Mesendoderm (in vitro differentiated cells): ENCODE measurements at regions not wholly inside any gene's neighbourhood (a gene's known extent, or its start where the extent isn't known, plus 50 kb on each side); places are given as distances from the start of the nearest gene placed in this dataset.

ENCODE experiments used
- DNase-seq: peaks from one replicate; pipeline ENCODE4 v3.0.0; 2013
- H2AK5ac ChIP-seq: 2 replicates; pipeline ENCODE4 v1.6.1; 2013; ENCODE audit warnings: low read length, inconsistent platforms
- H2BK120ac ChIP-seq: 2 replicates; pipeline ENCODE4 v1.6.1; 2013; ENCODE audit warnings: low read depth, mild to moderate bottlenecking, low read length, moderate library complexity, mixed read lengths
- H2BK15ac ChIP-seq: replicated peaks from 2 replicates; pipeline ENCODE4 v1.6.1; 2013; ENCODE audit warnings: low read depth, mild to moderate bottlenecking, moderate library complexity
- H2BK5ac ChIP-seq: 2 replicates; pipeline ENCODE4 v1.6.1; 2013; ENCODE audit warnings: low read length, inconsistent platforms
- H3K18ac ChIP-seq: 2 replicates; pipeline ENCODE4 v1.6.1; 2013; ENCODE audit warnings: mild to moderate bottlenecking, low read length, mixed read lengths
- H3K23ac ChIP-seq: one replicate; pipeline ENCODE4 v1.6.1; 2013; ENCODE audit warnings: low read length
- H3K27ac ChIP-seq: 2 replicates; pipeline ENCODE4 v1.5.1; 2013; ENCODE audit warnings: low read depth, mild to moderate bottlenecking, inconsistent platforms, low read length, moderate library complexity
- H3K27me3 ChIP-seq: 2 replicates; pipeline ENCODE4 v1.6.1; 2013; ENCODE audit warnings: low read length, control low read depth, mild to moderate bottlenecking, inconsistent platforms; ENCODE audit not compliant: insufficient read depth, poor library complexity
- H3K36me3 ChIP-seq: 2 replicates; pipeline ENCODE4 v1.6.1; 2013; ENCODE audit warnings: low read length, inconsistent platforms; ENCODE audit not compliant: control insufficient read depth, insufficient read depth
- H3K4ac ChIP-seq: one replicate; pipeline ENCODE4 v1.6.1; 2013; ENCODE audit warnings: low read depth, mild to moderate bottlenecking, low read length, moderate library complexity
- H3K4me1 ChIP-seq: 2 replicates; pipeline ENCODE4 v1.6.1; 2013; ENCODE audit warnings: low read depth, low read length, inconsistent platforms; ENCODE audit not compliant: control insufficient read depth
- H3K4me2 ChIP-seq: 2 replicates; pipeline ENCODE4 v1.6.1; 2013; ENCODE audit warnings: low read length
- H3K4me3 ChIP-seq: 2 replicates; pipeline ENCODE4 v1.5.1; 2013; ENCODE audit warnings: mild to moderate bottlenecking, low read length
- H3K56ac ChIP-seq: one replicate; pipeline ENCODE4 v1.6.1; 2013; ENCODE audit warnings: low read length
- H3K79me1 ChIP-seq: 2 replicates; pipeline ENCODE4 v1.6.1; 2013; ENCODE audit warnings: low read length, inconsistent platforms
- H3K79me2 ChIP-seq: 2 replicates; pipeline ENCODE4 v1.6.1; 2013; ENCODE audit warnings: mild to moderate bottlenecking, low read length; ENCODE audit not compliant: control insufficient read depth, insufficient read depth
- H3K9ac ChIP-seq: 2 replicates; pipeline ENCODE4 v1.6.1; 2013; ENCODE audit warnings: low read length, inconsistent platforms
- H4K5ac ChIP-seq: one replicate; pipeline ENCODE4 v1.6.1; 2013; ENCODE audit warnings: low read length
- H4K8ac ChIP-seq: one replicate; pipeline ENCODE4 v1.6.1; 2013; ENCODE audit warnings: low read depth, mild to moderate bottlenecking, control low read depth, low read length, moderate library complexity
- WGBS: extraction: QIAGEN DNeasy Blood & Tissue Kit; methylation state at CpG from one replicate; pipeline ENCODE4 v1.1.7; 2013; ENCODE audit warnings: low lambda C conversion rate, missing lambda C conversion rate; ENCODE audit not compliant: insufficient coverage; ENCODE audit errors: extremely low coverage; 5-methylcytosine and 5-hydroxymethylcytosine counted together

DNA sequence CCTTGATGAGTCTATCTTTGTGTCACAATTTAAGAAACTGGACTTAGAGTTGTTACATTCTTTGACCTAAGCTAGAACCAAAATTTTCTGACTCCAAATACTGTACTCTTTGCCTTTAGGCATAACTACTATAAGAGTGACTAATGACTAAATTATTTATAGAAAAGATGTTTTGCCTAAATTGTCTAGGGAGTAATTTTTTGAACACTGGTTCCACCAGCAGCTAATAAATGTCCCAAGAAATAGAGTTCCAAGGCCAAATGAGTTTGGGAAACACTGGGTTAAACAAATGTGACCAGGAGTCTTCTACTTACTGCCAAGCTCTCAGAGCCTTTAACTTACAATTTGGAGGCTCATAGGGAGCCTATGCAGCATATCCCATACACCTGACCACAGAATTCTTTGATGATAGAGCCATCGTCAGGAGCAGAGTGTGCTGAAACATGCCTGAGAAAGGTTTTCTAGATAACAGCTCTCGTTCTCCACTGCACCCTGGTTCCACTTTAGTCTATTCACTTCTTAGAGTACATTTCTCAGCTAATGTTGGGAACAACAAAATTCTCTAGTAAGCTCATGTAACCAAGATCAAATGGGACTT, 215.9 kb upstream of the HMGA2 start:
- Histone ChIP-seq H3K4me2 (no peak overlapping the region), H2BK5ac (no peak overlapping the region), H3K36me3 (no peaks in the 10 kb centered on the region), H3K79me2 (no peaks in the 10 kb centered on the region), H3K27ac (no peak overlapping the region), H3K4me1 (no peaks in the 10 kb centered on the region), H3K18ac (peak overlapping the region; percentile 51), H2BK15ac (no peak overlapping the region), H4K5ac (no peak overlapping the region), H3K79me1 (no peaks in the 10 kb centered on the region), H3K9ac (no peak overlapping the region), H3K27me3 (no peaks in the 10 kb centered on the region), H3K56ac (no peak overlapping the region), H3K23ac (no peak overlapping the region), H3K4ac (no peak overlapping the region), H4K8ac (no peak overlapping the region), H3K4me3 (no peak overlapping the region), H2BK120ac (no peak overlapping the region), H2AK5ac (no peak overlapping the region)
- DNase-seq = no peak
- no CpG with 5 or more reads among the region's 2 CpGs for WGBS

GRCh38 chr12:65609359-65609771, 214.9 kb upstream of the HMGA2 start:
- Histone ChIP-seq H3K36me3 (no peaks in the 10 kb centered on the region), H2BK120ac (no peak overlapping the region), H2BK5ac (no peak overlapping the region), H2AK5ac (no peak overlapping the region), H3K4me2 (no peak overlapping the region), H3K79me1 (no peaks in the 10 kb centered on the region), H3K27me3 (no peaks in the 10 kb centered on the region), H3K23ac (no peak overlapping the region), H3K56ac (peak overlapping the region; percentile 47), H4K8ac (no peak overlapping the region), H4K5ac (no peak overlapping the region), H3K9ac (no peak overlapping the region), H3K27ac (no peak overlapping the region), H3K18ac (no peak overlapping the region), H3K4ac (no peak overlapping the region), H3K79me2 (no peaks in the 10 kb centered on the region), H3K4me3 (no peak overlapping the region), H2BK15ac (no peak overlapping the region), H3K4me1 (no peaks in the 10 kb centered on the region)
- peak; percentile 37 for DNase-seq
- no CpG with 5 or more reads among the region's 4 CpGs for WGBS

DNA sequence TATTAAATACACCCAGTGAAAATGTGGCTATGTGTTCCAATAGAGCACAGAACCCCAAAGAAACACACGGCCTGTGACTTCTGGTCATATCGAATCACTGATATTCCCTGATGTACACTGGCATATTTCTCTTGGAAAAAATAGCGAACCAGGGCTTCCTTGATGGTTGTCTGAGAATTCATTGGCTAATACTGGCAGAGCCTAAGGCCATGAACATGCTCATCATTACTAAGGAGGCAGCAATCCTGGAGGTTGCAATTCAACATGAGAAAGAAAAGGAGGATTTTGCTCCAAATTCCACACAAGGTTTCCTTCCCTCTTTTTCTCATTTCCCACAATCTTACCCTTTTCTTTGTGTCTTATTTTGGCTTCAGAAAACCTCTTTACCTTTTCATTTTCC, 212.9 kb upstream of the HMGA2 start:
- Histone ChIP-seq H3K79me1 (no peaks in the 10 kb centered on the region), H3K56ac (no peak overlapping the region), H3K18ac (peak overlapping the region; percentile 60), H3K36me3 (no peaks in the 10 kb centered on the region), H3K79me2 (no peaks in the 10 kb centered on the region), H3K4me3 (no peak overlapping the region), H3K4ac (no peak overlapping the region), H4K8ac (no peak overlapping the region), H3K23ac (no peak overlapping the region), H3K4me1 (no peaks in the 10 kb centered on the region), H2BK5ac (no peak overlapping the region), H3K27me3 (no peaks in the 10 kb centered on the region), H2AK5ac (no peak overlapping the region), H3K27ac (no peak overlapping the region), H2BK15ac (peak overlapping the region; percentile 94), H2BK120ac (no peak overlapping the region), H4K5ac (no peak overlapping the region), H3K9ac (no peak overlapping the region), H3K4me2 (no peak overlapping the region)
- DNase-seq = no peak
- no CpG with 5 or more reads among the region's 3 CpGs for WGBS

DNA sequence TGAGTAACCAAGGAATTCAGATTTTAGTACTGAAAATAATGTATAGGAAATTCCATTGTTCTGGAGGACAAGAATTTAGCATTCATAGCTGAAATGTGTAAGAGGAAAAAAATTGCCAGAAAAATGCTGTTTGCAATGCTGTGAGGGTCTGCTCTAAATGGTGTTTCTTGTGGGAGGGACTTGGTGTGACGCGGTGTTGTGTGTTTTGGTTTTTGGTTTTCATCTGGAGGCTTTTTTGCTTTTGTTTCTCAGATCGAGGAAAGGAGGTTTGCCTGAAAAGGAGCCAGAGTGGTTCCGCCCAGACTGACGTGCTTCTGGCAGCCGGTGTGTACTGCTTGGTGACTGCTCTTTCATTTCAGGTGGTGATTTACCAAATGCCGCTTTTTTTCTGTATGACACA, 211.8 kb upstream of the HMGA2 start:
- Histone ChIP-seq H3K79me1 (no peaks in the 10 kb centered on the region), H3K27me3 (no peaks in the 10 kb centered on the region), H4K8ac (no peak overlapping the region), H3K36me3 (no peaks in the 10 kb centered on the region), H2BK5ac (no peak overlapping the region), H3K56ac (no peak overlapping the region), H3K9ac (no peak overlapping the region), H3K4ac (no peak overlapping the region), H4K5ac (no peak overlapping the region), H2BK15ac (no peak overlapping the region), H3K18ac (no peak overlapping the region), H3K23ac (no peak overlapping the region), H3K4me2 (no peak overlapping the region), H3K79me2 (no peaks in the 10 kb centered on the region), H2AK5ac (no peak overlapping the region), H3K4me3 (no peak overlapping the region), H2BK120ac (peak overlapping the region; percentile 79), H3K4me1 (no peaks in the 10 kb centered on the region), H3K27ac (no peak overlapping the region)
- DNase-seq = no peak
- no CpG with 5 or more reads among the region's 7 CpGs for WGBS

DNA sequence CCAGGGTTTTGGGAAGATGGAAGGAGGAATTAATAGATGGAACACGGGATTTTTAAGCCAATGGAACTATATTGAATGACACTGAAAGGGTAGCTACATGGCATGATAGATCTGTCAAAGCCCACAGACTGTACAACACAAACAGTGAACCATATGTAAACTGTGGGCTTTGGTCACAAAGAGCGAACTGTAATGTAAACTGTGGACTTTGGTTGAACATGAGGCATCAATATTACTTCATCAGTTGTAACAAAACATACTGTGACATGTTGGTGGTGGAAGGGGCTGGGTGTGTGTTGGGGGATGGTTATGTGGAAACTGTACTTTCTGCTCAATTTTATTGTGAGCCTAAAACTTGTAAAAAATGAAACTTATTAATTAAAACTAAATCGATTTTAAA, 210.6 kb upstream of the HMGA2 start:
- H3K18ac ChIP-seq = no peak overlapping the region
- H3K23ac ChIP-seq = no peak overlapping the region
- H3K4me3 ChIP-seq = no peak overlapping the region
- no peaks in the 10 kb centered on the region for H3K4me1 ChIP-seq
- DNase-seq = no peak
- H3K27me3 ChIP-seq = no peaks in the 10 kb centered on the region
- H3K4ac ChIP-seq = no peak overlapping the region
- no peak overlapping the region for H3K4me2 ChIP-seq
- H2BK5ac ChIP-seq = no peak overlapping the region
- H2AK5ac ChIP-seq = no peak overlapping the region
- no peaks in the 10 kb centered on the region for H3K79me2 ChIP-seq
- H4K5ac ChIP-seq = no peak overlapping the region
- no peak overlapping the region for H3K9ac ChIP-seq
- H3K56ac ChIP-seq = no peak overlapping the region
- H3K36me3 ChIP-seq = no peaks in the 10 kb centered on the region
- H2BK120ac ChIP-seq = no peak overlapping the region
- no peak overlapping the region for H4K8ac ChIP-seq
- 80% methylated on average over 1 of the region's 3 CpGs for WGBS
- H2BK15ac ChIP-seq = no peak overlapping the region
- H3K79me1 ChIP-seq = no peaks in the 10 kb centered on the region
- H3K27ac ChIP-seq = no peak overlapping the region

DNA sequence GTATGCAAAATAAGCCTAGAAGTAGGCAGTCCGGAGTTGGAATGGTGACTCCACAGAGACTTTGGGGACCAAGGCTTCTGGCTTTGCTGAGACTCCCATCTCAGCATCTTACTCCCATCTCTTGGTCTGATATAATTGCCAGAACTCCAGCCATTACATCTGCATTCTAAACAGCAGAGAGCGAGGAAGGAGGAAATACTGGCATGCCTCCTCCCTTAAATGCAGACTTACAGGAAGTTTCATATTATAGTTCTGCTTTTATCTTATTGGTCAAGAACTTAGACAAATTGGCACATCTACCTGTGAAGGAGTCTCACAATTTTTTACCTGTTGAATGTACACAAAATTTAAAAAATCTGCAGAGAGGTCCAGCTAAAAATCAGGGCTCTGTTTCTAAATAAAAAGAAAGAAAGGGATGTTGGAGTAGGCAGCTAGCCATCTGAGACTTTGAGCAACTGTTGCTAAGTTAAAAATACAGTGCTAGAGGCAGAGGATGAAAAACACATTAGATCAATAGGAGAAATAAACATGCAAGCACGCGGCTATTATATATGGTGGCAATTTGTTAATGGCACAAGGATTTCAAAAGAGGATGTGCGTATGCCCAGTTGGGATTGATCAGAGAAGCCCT, 209.9 kb upstream of the HMGA2 start:
- Histone ChIP-seq H3K4me2 (no peak overlapping the region), H2BK15ac (no peak overlapping the region), H3K36me3 (no peaks in the 10 kb centered on the region), H3K56ac (no peak overlapping the region), H2BK120ac (no peak overlapping the region), H2BK5ac (no peak overlapping the region), H3K4ac (no peak overlapping the region), H3K9ac (no peak overlapping the region), H3K79me2 (no peaks in the 10 kb centered on the region), H3K79me1 (no peaks in the 10 kb centered on the region), H2AK5ac (no peak overlapping the region), H3K18ac (no peak overlapping the region), H4K8ac (no peak overlapping the region), H3K27me3 (no peaks in the 10 kb centered on the region), H3K27ac (no peak overlapping the region), H3K23ac (no peak overlapping the region), H4K5ac (no peak overlapping the region), H3K4me3 (no peak overlapping the region), H3K4me1 (no peaks in the 10 kb centered on the region)
- no CpG with 5 or more reads among the region's 5 CpGs for WGBS
- no peak for DNase-seq
